ENCODE measurements at regions not wholly inside any gene's neighbourhood (a gene's known extent, or its start where the extent isn't known, plus 50 kb on each side); places are given as distances from the start of the nearest gene placed in this dataset.
"Not testable (repeated sequence)": the region's sequence is repeated elsewhere in the genome, so short reads cannot be mapped to it uniquely, and the experiment has no call there.

DNA sequence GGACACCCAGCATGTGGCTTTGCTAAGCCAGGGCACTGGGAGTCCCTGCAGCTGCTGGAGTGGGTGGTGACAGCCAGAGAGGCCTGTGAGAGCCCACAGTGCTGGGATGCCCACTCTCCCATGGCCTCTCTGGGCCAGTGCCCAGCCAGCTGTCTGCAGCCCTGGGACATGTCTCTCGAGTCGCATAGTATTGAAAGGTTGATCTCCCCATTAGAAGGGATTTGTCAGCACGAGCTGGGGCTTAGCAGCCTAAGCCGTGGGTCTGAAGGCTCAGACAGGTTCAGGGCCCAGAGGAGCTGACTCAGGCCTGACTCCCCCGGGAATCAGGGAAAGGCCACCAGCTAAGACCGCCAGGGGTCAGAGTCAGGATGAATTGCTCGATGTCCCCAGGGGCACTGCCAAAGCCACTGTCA, 53.5 kb downstream of the FOXD2 start:
- no peak for DNase-seq

- DNase-seq: no peak
Measured at GRCh38 chr1:47495176-47495713, 57.4 kb downstream of the FOXD2 start.

DNA sequence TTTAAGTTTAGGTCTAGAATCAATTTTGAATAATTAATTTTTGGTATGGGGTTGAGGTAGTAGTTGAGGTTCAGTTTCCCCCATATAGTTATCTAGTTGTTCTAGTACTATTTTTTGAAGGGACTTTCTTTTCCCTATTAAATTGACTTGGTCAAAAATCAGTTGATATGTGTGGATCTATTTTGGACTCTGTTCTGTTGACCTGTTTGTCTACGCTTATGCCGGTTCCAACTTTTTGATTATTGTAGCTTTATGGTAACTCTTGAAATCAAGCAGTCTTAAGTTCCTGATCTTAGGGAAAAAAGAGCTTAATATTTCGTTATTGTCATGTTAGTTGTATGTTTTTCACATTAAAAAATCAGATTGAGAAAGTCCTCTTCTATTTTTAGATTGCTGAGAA, 60.7 kb downstream of the FOXD2 start:
- DNase-seq: no peak

DNA sequence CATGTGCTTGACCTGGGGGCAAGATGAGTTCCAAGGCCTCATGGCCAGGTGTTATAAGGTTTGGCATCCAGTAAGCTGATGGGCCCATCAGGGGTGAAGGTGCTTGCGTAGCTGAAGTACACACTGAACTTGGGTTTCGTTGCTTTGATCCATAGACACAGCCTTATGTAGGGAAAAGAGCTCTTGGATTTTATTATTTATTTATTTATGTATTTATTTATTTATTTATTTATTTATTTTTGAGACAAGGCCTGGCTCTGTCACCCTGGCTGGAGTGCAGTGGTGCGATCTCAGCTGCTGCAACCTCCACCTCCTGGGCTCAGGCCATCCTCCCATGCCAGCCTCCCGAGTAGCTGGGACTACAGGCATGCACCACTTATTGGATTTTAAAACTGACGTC, 63.2 kb downstream of the FOXD2 start:
- DNase-seq: no peak

GRCh38 chr1:47502746-47503370, 65.0 kb downstream of the FOXD2 start:
- no peak for DNase-seq

DNA sequence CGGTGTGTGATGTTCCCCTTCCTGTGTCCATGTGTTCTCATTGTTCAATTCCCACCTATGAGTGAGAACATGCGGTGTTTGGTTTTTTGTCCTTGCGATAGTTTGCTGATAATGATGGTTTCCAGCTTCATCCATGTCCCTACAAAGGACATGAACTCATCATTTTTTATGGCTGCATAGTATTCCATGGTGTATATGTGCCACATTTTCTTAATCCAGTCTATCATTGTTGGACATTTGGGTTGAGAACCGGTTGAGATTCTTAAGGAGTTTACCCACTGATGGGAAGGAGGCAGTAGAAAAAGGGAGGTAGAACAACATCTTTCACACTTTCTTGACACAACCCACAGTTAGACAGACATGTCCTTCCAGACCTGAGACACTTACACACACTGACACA, 67.0 kb downstream of the FOXD2 start:
- not testable (repeated sequence) for DNase-seq

- no peak for DNase-seq
Measured at GRCh38 chr1:47505267-47505666, 67.4 kb downstream of the FOXD2 start.

- no peak for DNase-seq
Measured at GRCh38 chr1:47506053-47506452, 68.2 kb downstream of the FOXD2 start.

DNA sequence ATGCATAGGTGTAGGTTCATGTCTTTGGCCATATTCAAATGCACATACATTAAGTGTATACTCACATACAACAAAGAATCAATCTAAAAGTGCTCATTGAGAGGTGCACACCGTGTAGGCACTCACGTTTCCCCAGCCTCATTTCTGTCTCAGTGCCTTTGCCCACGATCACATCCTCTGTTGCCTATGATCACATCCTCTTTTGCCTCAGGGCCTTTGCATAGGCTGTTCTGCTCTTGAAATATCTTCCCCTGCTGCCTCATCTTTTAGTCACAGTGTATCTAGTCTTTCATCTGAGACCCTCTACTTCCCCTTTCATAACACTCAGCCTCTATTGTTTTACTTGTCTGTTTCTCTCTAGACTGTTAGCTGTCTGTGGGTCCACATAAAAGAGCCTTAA, 69.3 kb downstream of the FOXD2 start:
- DNase-seq: no peak

DNA sequence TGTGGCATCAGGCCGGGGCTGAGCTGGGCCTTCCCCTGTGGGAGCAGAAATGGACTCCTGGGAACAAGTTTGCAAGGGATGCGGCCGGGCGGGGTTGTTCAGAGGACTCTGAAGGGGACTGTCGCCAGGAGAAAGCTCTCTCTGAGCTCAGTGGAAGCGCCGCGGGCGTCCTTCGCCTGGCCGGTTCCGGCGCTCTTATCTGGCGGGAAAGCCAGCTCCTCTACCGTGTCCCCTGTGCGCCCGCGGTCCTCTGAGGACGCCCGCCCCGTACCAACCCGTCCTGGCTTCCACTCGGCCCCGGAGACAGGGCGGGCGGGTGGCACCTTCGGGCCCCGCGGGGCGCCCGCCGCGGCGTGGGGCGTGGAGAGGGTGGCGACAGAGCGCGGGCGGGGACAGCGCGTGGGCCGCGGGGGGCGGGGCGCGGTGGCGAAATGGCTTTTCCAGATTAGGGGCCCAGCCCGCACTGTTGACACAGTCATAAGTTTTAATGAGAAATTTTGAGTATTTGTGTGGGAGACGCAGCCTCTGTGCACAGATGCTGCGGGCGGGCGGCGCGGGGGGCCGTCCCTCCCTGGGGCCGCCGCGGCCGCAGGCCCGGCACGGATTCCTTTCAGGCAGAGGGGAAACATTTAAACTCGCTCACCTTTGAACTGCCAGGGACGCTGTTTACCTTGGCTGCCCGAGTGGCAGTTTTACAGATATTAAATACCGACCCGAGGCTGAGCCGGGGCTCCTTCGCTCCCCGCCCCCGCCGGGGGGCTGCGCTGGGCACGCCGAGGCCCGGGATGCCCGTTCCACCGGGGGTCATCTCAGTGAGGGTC, 70.2 kb downstream of the FOXD2 start:
- DNase-seq: no peak

DNA sequence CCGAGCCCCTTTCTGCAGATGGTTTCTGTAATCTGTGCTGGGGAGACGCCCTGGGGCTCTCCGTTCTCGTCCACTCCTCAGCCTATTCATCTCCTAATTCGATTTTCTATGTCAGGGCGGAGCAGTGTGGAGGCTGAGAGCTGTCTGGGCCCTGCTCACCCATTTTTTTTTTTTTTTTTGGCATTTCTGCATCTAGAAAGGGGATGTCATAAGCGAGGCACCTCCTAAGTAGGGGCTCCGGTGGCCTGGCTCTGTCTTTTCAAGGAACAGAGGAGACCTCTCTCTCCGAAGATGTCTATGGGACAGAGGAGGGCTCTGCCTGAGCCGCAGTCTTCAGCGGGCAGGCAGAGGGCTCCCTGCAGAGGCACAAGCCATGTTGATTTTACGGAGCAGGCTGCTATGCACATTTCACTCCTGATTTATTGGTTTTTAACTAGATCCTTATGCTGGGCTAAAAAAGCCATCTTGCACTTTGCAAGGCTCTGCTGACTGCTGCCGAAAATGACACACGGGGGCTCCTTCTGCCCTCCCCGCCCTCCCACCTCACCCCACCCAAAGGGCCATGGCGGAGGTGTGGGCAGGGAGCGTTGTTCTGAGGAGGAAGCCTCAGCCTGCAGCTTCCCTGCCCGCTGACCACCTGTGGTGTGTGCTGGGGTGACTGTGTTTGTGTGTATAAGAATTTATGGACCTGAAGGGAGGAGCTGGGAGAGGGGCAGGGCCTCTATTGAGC, 71.0 kb downstream of the FOXD2 start:
- DNase-seq: peak in 1 of 2 donors; percentile 18

DNA sequence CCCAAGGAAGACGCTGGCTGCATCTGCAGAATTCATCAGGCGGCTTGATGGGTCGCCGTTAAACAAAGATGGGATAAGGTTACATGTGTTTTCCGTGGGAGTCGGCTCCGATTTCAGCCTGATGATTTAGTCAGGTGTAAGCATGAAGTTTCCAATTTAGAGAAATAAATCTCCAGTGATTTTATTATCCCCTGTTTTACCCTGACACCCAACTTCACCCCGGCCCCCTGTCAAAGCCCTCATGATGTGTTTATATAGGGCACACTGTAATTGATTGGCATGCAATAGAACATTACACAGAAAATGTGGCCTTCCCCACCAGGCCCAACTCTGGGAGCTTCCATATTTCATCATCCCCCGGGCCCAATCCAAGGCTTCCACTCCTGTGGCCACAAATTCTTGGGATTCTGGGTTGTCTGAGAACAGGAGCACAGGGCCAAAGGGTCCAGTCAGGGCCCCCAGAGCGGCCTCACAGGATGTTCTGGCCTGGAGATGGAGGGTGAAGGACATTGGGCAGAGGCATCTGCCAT, 72.5 kb downstream of the FOXD2 start:
- no peak for DNase-seq

DNA sequence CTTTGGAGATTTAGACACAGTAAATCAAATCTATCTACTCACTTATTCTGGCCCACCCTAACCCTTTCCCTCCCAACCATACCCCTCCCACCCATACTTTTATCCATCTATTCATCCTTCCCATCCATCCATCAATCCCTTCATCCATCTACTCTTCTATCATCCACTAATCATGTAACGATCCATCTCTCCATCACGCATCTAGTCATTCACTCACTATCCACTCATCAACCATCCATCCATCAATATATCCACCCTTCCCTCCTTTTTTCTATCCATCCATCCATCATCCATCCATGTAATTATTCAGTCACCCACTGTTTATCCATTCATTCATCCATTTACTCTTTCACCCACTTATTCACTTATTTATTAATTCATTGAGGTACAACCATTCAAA, 74.0 kb downstream of the FOXD2 start:
- DNase-seq: no peak

GRCh38 chr1:47513393-47513792, 75.5 kb downstream of the FOXD2 start:
- DNase-seq: no peak

- DNase-seq: no peak
Measured at GRCh38 chr1:47514229-47514628, 76.4 kb downstream of the FOXD2 start.

GRCh38 chr1:47515164-47515789, 77.4 kb downstream of the FOXD2 start:
- no peak for DNase-seq

- DNase-seq: no peak
Measured at GRCh38 chr1:47517946-47518345, 80.1 kb downstream of the FOXD2 start.

DNA sequence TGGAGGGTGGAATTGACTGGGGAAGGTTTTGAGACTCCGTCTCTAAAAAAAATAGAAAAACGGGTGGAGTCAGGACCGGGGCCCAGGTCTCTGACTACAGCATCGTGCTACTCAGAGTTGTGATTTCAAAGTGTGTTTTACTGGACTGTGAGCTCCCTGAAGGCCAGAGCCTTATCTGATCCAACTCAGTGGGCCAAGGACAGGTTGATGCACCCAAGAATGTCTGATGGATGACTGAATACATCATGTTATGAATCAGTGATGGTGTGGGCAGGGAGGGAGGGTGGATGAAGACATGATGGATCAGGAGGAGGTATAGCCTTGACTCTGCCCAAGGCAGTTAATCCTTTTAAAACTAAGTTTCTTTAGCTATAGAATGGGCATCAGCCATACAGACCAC, 81.6 kb downstream of the FOXD2 start:
- DNase-seq: no peak

- no peak for DNase-seq
Measured at GRCh38 chr1:47519971-47520370, 82.1 kb downstream of the FOXD2 start.

DNA sequence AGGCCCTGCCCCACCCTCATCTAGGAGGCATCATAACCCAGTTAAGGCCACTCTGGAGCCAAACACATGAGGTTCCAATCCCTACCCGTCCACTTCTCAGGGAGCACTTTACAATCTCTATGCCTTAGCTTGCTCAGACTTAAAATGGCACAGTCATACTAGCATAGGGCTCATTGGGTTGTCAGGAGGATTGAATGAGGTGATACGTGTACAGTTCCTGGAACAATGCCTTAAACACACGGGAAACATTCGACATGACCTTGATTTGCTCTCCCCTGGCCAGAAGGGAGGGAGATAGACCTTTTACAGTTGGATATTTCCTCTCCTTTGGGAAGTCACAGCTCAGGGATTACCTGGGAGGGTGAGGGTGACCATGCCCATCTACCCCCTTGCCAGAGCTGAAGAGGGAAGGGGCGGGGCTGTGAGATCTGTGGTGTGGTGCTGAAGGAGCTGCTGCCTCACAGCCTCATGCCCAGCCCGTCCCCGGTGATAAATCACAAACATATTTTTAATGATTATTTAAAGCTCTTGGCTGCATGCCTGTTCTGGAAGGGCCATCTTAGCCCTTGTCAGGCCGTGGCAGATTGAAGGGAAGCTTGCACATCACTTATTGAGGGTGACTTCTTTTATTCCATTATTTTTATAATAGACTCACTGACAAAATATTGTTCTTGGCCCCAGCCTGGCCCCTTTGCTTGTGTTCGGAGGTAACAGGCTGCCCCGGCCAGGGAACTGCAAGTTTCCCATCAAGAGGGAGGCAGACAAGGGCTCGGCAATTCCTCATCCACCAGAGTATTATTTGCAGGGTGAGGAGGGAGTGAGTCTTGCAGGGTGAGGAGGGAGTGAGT, 83.4 kb downstream of the FOXD2 start:
- DNase-seq: no peak
